ENCODE measurements at regions not wholly inside any gene's neighbourhood (a gene's known extent, or its start where the extent isn't known, plus 50 kb on each side); places are given as distances from the start of the nearest gene placed in this dataset.
A peak's percentile ranks its signal among the peaks of the same experiment; 100 is the strongest.

- no peaks in the 10 kb centered on the region for H3K36me3 ChIP-seq (ENCODE audit: control insufficient read depth in 4 of 4, insufficient read depth in 3 of 4, low read depth in 1 of 4, low read length in 3 of 4)
- no peak overlapping the region for H3K9ac ChIP-seq (ENCODE audit: low read depth in 1 of 2, low read length in 2 of 2)
- H3K4me1 ChIP-seq (ENCODE audit: control insufficient read depth in 4 of 4, insufficient read depth in 4 of 4, low read length in 3 of 4) = peaks cover 0 to 4% (median 2%) of the 10 kb centered on the region in 4 donors
- DNase-seq (ENCODE audit: low spot score) = no peak
- no peaks in the 10 kb centered on the region for H3K9me3 ChIP-seq (ENCODE audit: control insufficient read depth in 4 of 4, low read length in 3 of 4)
- 70% methylated on average over 6 of the region's 6 CpGs for WGBS
- no peak overlapping the region for H3K4me3 ChIP-seq (ENCODE audit: low read depth in 1 of 3, low read length in 3 of 3)
- H3K27me3 ChIP-seq (ENCODE audit: control insufficient read depth in 4 of 4, insufficient read depth in 4 of 4, low read length in 3 of 4) = no peaks in the 10 kb centered on the region
- no peak overlapping the region for H3K27ac ChIP-seq (ENCODE audit: low read depth in 1 of 2, low read length in 2 of 2)
- TF ChIP-seq REST (IDR thresholded peaks at IDR 0.05) (no peak), RAD21 (IDR thresholded peaks at IDR 0.05) (peak; percentile 57 to 60), GABPA (IDR thresholded peaks at IDR 0.05 in 1 of 2, conservative IDR thresholded peaks at IDR 0.05 in 1 of 2) (no peak)
Measured at GRCh38 chr3:152073267-152073666, 195.5 kb upstream of the MBNL1 start.

GRCh38 chr3:152076148-152076547 is 192.6 kb upstream of the MBNL1 start:
- TF ChIP-seq JUND (IDR thresholded peaks at IDR 0.05) (no peak), ZBTB33 (IDR thresholded peaks at IDR 0.05) (no peak), CTCF (IDR thresholded peaks at IDR 0.05; ENCODE audit: low read depth, low read length, missing input control) (no peak), HNF4A (conservative IDR thresholded peaks at IDR 0.05) (no peak), ATF3 (IDR thresholded peaks at IDR 0.05) (no peak), RAD21 (IDR thresholded peaks at IDR 0.05) (no peak), EGR1 (IDR thresholded peaks at IDR 0.05; ENCODE audit: low read depth in 2 of 2) (no peak), TAF1 (conservative IDR thresholded peaks at IDR 0.05) (no peak), YY1 (IDR thresholded peaks at IDR 0.05) (no peak), GABPA (IDR thresholded peaks at IDR 0.05 in 1 of 2, conservative IDR thresholded peaks at IDR 0.05 in 1 of 2) (no peak), REST (IDR thresholded peaks at IDR 0.05) (no peak), MAX (IDR thresholded peaks at IDR 0.05) (no peak), FOXA2 (IDR thresholded peaks at IDR 0.05) (no peak), RXRA (IDR thresholded peaks at IDR 0.05) (no peak), NR2F2 (IDR thresholded peaks at IDR 0.05) (no peak), SP1 (IDR thresholded peaks at IDR 0.05) (no peak), FOXA1 (IDR thresholded peaks at IDR 0.05) (no peak), HNF4G (IDR thresholded peaks at IDR 0.05) (no peak)
- H3K4me1 ChIP-seq (ENCODE audit: control insufficient read depth in 4 of 4, insufficient read depth in 4 of 4, low read length in 3 of 4) = peaks cover 0 to 4% (median 2%) of the 10 kb centered on the region in 4 donors
- H3K27ac ChIP-seq (ENCODE audit: low read depth in 1 of 2, low read length in 2 of 2) = no peak overlapping the region
- no peaks in the 10 kb centered on the region for H3K9me3 ChIP-seq (ENCODE audit: control insufficient read depth in 4 of 4, low read length in 3 of 4)
- no peaks in the 10 kb centered on the region for H3K36me3 ChIP-seq (ENCODE audit: control insufficient read depth in 4 of 4, insufficient read depth in 3 of 4, low read depth in 1 of 4, low read length in 3 of 4)
- no peak overlapping the region for H3K9ac ChIP-seq (ENCODE audit: low read depth in 1 of 2, low read length in 2 of 2)
- H3K4me3 ChIP-seq (ENCODE audit: low read depth in 1 of 3, low read length in 3 of 3) = no peak overlapping the region
- no peaks in the 10 kb centered on the region for H3K27me3 ChIP-seq (ENCODE audit: control insufficient read depth in 4 of 4, insufficient read depth in 4 of 4, low read length in 3 of 4)
- DNase-seq (ENCODE audit: low spot score) = no peak
- WGBS = 70% methylated on average over 2 of the region's 2 CpGs
